ENCODE measurements at regions not wholly inside any gene's neighbourhood (a gene's known extent, or its start where the extent isn't known, plus 50 kb on each side); places are given as distances from the start of the nearest gene placed in this dataset.

GRCh38 chr6:164838068-164838615, 471.3 kb downstream of the C6orf118 start:
- intact Hi-C loops (cut with DNase I; ENCODE audit: low total_unique reads) (no loop called here), in situ Hi-C loops (cut with MboI; ENCODE audit: low sequenced_read_pairs in 4 of 4) (no loop called here)
- Histone ChIP-seq H3K4me3 (no peak overlapping the region), H3K9me3 (no peaks in the 10 kb centered on the region), H3K27me3 (no peaks in the 10 kb centered on the region), H3K27ac (no peak overlapping the region), H3K36me3 (no peaks in the 10 kb centered on the region), H3K4me1 (no peaks in the 10 kb centered on the region)
- DNase-seq (no peak), ATAC-seq (no peak)
- no peak for TF ChIP-seq POLR2A (IDR thresholded peaks at IDR 0.05)
- TF ChIP-seq, protein P1, sequence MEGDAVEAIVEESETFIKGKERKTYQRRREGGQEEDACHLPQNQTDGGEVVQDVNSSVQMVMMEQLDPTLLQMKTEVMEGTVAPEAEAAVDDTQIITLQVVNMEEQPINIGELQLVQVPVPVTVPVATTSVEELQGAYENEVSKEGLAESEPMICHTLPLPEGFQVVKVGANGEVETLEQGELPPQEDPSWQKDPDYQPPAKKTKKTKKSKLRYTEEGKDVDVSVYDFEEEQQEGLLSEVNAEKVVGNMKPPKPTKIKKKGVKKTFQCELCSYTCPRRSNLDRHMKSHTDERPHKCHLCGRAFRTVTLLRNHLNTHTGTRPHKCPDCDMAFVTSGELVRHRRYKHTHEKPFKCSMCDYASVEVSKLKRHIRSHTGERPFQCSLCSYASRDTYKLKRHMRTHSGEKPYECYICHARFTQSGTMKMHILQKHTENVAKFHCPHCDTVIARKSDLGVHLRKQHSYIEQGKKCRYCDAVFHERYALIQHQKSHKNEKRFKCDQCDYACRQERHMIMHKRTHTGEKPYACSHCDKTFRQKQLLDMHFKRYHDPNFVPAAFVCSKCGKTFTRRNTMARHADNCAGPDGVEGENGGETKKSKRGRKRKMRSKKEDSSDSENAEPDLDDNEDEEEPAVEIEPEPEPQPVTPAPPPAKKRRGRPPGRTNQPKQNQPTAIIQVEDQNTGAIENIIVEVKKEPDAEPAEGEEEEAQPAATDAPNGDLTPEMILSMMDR (IDR thresholded peaks at IDR 0.05 in 4 of 5, conservative IDR thresholded peaks at IDR 0.05 in 1 of 5) = no peak

GRCh38 chr6:164836486-164836885, 472.9 kb downstream of the C6orf118 start:
- intact Hi-C loops (cut with DNase I; ENCODE audit: low total_unique reads) = no loop called here
- no peak for TF ChIP-seq POLR2A (IDR thresholded peaks at IDR 0.05)
- TF ChIP-seq, protein P1 (IDR thresholded peaks at IDR 0.05 in 4 of 5, conservative IDR thresholded peaks at IDR 0.05 in 1 of 5) = no peak
- in situ Hi-C loops (cut with MboI; ENCODE audit: low sequenced_read_pairs in 4 of 4) = no loop called here
- Histone ChIP-seq H3K4me1 (no peaks in the 10 kb centered on the region), H3K9me3 (no peaks in the 10 kb centered on the region), H3K27me3 (no peaks in the 10 kb centered on the region), H3K4me3 (no peak overlapping the region), H3K36me3 (no peaks in the 10 kb centered on the region), H3K27ac (no peak overlapping the region)
- ATAC-seq (no peak), DNase-seq (no peak)

GRCh38 chr6:164832410-164832809, 477.0 kb downstream of the C6orf118 start:
- intact Hi-C loops (cut with DNase I; ENCODE audit: low total_unique reads) = no loop called here

DNA sequence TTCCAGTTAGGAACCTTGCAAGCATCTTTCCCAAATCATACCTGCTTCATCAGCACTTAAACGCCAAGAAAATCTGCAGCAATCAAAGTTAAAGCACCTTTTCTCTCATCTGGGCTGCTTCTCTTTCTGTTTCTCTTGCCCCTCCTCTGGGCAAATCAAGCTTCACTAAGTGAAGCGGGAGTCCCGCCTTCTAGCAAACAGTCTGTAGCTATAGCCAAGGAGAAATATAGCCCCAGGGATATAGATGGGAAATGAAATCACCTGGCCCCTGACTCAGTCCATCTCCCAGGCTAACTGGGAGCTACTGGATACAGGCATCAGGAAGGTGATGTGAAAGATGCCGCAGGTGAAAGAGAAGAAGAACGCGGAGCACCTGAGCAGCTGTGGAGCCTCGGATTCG, 481.9 kb downstream of the C6orf118 start:
- Histone ChIP-seq H3K4me1 (no peaks in the 10 kb centered on the region), H3K27ac (no peak overlapping the region), H3K27me3 (no peaks in the 10 kb centered on the region), H3K4me3 (no peak overlapping the region), H3K36me3 (no peaks in the 10 kb centered on the region), H3K9me3 (no peaks in the 10 kb centered on the region)
- in situ Hi-C loops (cut with MboI; ENCODE audit: low sequenced_read_pairs in 4 of 4) (no loop called here), intact Hi-C loops (cut with DNase I; ENCODE audit: low total_unique reads) (no loop called here)
- no peak for TF ChIP-seq POLR2A (IDR thresholded peaks at IDR 0.05)
- TF ChIP-seq, protein P1 (IDR thresholded peaks at IDR 0.05 in 4 of 5, conservative IDR thresholded peaks at IDR 0.05 in 1 of 5) = no peak
- DNase-seq (no peak), ATAC-seq (no peak)

More at GRCh38 chr6:164832410-164832809, 477.0 kb downstream of the C6orf118 start:
- no peak overlapping the region for H3K4me3 ChIP-seq
- ATAC-seq (no peak), DNase-seq (no peak)
- no peaks in the 10 kb centered on the region for H3K36me3 ChIP-seq
- no peaks in the 10 kb centered on the region for H3K9me3 ChIP-seq
- in situ Hi-C loops (cut with MboI; ENCODE audit: low sequenced_read_pairs in 4 of 4) = no loop called here
- TF ChIP-seq, protein P1 (IDR thresholded peaks at IDR 0.05 in 4 of 5, conservative IDR thresholded peaks at IDR 0.05 in 1 of 5) = no peak
- no peak for TF ChIP-seq POLR2A (IDR thresholded peaks at IDR 0.05)
- no peak overlapping the region for H3K27ac ChIP-seq
- no peaks in the 10 kb centered on the region for H3K27me3 ChIP-seq
- no peaks in the 10 kb centered on the region for H3K4me1 ChIP-seq

Measured in gastrocnemius medialis (tissue), 4 donors.